ENCODE measurements at regions not wholly inside any gene's neighbourhood (a gene's known extent, or its start where the extent isn't known, plus 50 kb on each side); places are given as distances from the start of the nearest gene placed in this dataset.

- intact Hi-C loops (cut with micrococcal nuclease), result no loop called here
- CTCF ChIA-PET, result no interaction called here
- no peak for TF ChIP-seq CTCF (IDR thresholded peaks at IDR 0.05)
- peaks cover 2% of the 10 kb centered on the region for H3K27me3 Mint-ChIP-seq
- H3K36me3 Mint-ChIP-seq (ENCODE audit: low read depth), result no peaks in the 10 kb centered on the region
- ATAC-seq (no peak), DNase-seq (no peak)
- POLR2A ChIA-PET, result no interaction called here
- no peaks in the 10 kb centered on the region for H3K9me3 Mint-ChIP-seq
- H3K4me3 Mint-ChIP-seq, result no peak overlapping the region
- H3K27ac Mint-ChIP-seq, result no peak overlapping the region
- H3K4me1 Mint-ChIP-seq (ENCODE audit: low read depth), result no peaks in the 10 kb centered on the region
Measured at GRCh38 chr18:75341897-75342296, 85.6 kb downstream of the SMIM21 start.

GRCh38 chr18:75341267-75341666, 86.2 kb downstream of the SMIM21 start:
- ATAC-seq, result no peak
- Mint-ChIP-seq H3K9me3 (no peaks in the 10 kb centered on the region), H3K27ac (no peak overlapping the region), H3K27me3 (peaks cover 2% of the 10 kb centered on the region), H3K4me1 (ENCODE audit: low read depth) (no peaks in the 10 kb centered on the region), H3K4me3 (no peak overlapping the region), H3K36me3 (ENCODE audit: low read depth) (no peaks in the 10 kb centered on the region)
- ChIA-PET CTCF (no interaction called here), POLR2A (no interaction called here)
- no peak for TF ChIP-seq CTCF (IDR thresholded peaks at IDR 0.05)
- DNase-seq, result no peak
- intact Hi-C loops (cut with micrococcal nuclease), result no loop called here

GRCh38 chr18:75339936-75340605, 87.4 kb downstream of the SMIM21 start:
- ATAC-seq (no peak), DNase-seq (no peak)
- Mint-ChIP-seq H3K4me3 (no peak overlapping the region), H3K27ac (no peak overlapping the region), H3K27me3 (no peaks in the 10 kb centered on the region), H3K4me1 (ENCODE audit: low read depth) (no peaks in the 10 kb centered on the region), H3K36me3 (ENCODE audit: low read depth) (no peaks in the 10 kb centered on the region), H3K9me3 (no peaks in the 10 kb centered on the region)
- CTCF ChIA-PET, result no interaction called here
- intact Hi-C loops (cut with micrococcal nuclease), result no loop called here
- TF ChIP-seq CTCF (IDR thresholded peaks at IDR 0.05), result no peak
- POLR2A ChIA-PET, result no interaction called here

Measured in activated CD8-positive, alpha-beta T cell treated with anti-CD3 and anti-CD28 coated beads for 36 hours (primary cell).